ENCODE measurements at regions not wholly inside any gene's neighbourhood (a gene's known extent, or its start where the extent isn't known, plus 50 kb on each side); places are given as distances from the start of the nearest gene placed in this dataset.

GRCh38 chr10:130648807-130649206 is 512.6 kb downstream of the GLRX3 start:
- DNase-seq = no peak
- Histone ChIP-seq H3K4me3 (no peak overlapping the region), H3K36me3 (no peaks in the 10 kb centered on the region), H3K27me3 (replicated peaks in 1 of 7) (no peaks in the 10 kb centered on the region), H3K9me3 (peaks cover 0 to 4% (median 0%) of the 10 kb centered on the region in 8 donors), H3K4me1 (no peaks in the 10 kb centered on the region), H3K27ac (no peak overlapping the region)
- WGBS, 5 donors = 79 to 90% (median 86%) methylated on average over 10 of the region's 10 CpGs
- no peak for TF ChIP-seq POLR2A (IDR thresholded peaks at IDR 0.05)
- intact Hi-C loops (cut with DNase I; ENCODE audit: low total_unique reads) = no loop called here

- Histone ChIP-seq H3K27me3 (replicated peaks in 1 of 7) (peaks cover 0 to 8% (median 0%) of the 10 kb centered on the region in 7 donors), H3K36me3 (no peaks in the 10 kb centered on the region), H3K4me1 (no peaks in the 10 kb centered on the region), H3K27ac (no peak overlapping the region), H3K9me3 (peaks cover 0 to 4% (median 0%) of the 10 kb centered on the region in 8 donors), H3K4me3 (no peak overlapping the region)
- DNase-seq = no peak
- no peak for TF ChIP-seq CTCF (IDR thresholded peaks at IDR 0.05 in 8 of 11, conservative IDR thresholded peaks at IDR 0.05 in 3 of 11)
- no peak for TF ChIP-seq POLR2AphosphoS5 (IDR thresholded peaks at IDR 0.05)
- TF ChIP-seq POLR2A (IDR thresholded peaks at IDR 0.05) = no peak
- WGBS, 5 donors = 93 to 98% (median 96%) methylated on average over 5 of the region's 5 CpGs
- intact Hi-C loops (cut with DNase I; ENCODE audit: low total_unique reads) = no loop called here
Observed at GRCh38 chr10:130652544-130652943, 516.4 kb downstream of the GLRX3 start.

- Histone ChIP-seq H3K27me3 (replicated peaks in 1 of 7) (peaks cover 0 to 8% (median 0%) of the 10 kb centered on the region in 7 donors), H3K4me1 (no peaks in the 10 kb centered on the region), H3K4me3 (no peak overlapping the region), H3K9me3 (peaks cover 0 to 4% (median 0%) of the 10 kb centered on the region in 8 donors), H3K27ac (no peak overlapping the region), H3K36me3 (no peaks in the 10 kb centered on the region)
- no peak for DNase-seq
- TF ChIP-seq CTCF (IDR thresholded peaks at IDR 0.05 in 8 of 11, conservative IDR thresholded peaks at IDR 0.05 in 3 of 11) (no peak), POLR2A (IDR thresholded peaks at IDR 0.05) (no peak), POLR2AphosphoS5 (IDR thresholded peaks at IDR 0.05) (no peak)
- WGBS, 5 donors = 85 to 91% (median 89%) methylated on average over 12 to 14 of the region's 14 CpGs
- intact Hi-C loops (cut with DNase I; ENCODE audit: low total_unique reads) = no loop called here
Observed at GRCh38 chr10:130652964-130653578, 516.9 kb downstream of the GLRX3 start.

GRCh38 chr10:130654726-130655125 is 518.5 kb downstream of the GLRX3 start:
- Histone ChIP-seq H3K9me3 (peaks cover 0 to 4% (median 0%) of the 10 kb centered on the region in 8 donors), H3K27me3 (replicated peaks in 1 of 7) (peaks cover 0 to 8% (median 0%) of the 10 kb centered on the region in 7 donors), H3K27ac (no peak overlapping the region), H3K36me3 (no peaks in the 10 kb centered on the region), H3K4me3 (no peak overlapping the region), H3K4me1 (no peaks in the 10 kb centered on the region)
- DNase-seq = no peak
- TF ChIP-seq CTCF (IDR thresholded peaks at IDR 0.05 in 8 of 11, conservative IDR thresholded peaks at IDR 0.05 in 3 of 11) (no peak), POLR2AphosphoS5 (IDR thresholded peaks at IDR 0.05) (no peak), POLR2A (IDR thresholded peaks at IDR 0.05) (no peak)
- WGBS, 5 donors = 86 to 94% (median 89%) methylated on average over 15 to 20 of the region's 20 CpGs
- intact Hi-C loops (cut with DNase I; ENCODE audit: low total_unique reads) = no loop called here
